ENCODE measurements at regions not wholly inside any gene's neighbourhood (a gene's known extent, or its start where the extent isn't known, plus 50 kb on each side); places are given as distances from the start of the nearest gene placed in this dataset.
"Not testable (repeated sequence)": the region's sequence is repeated elsewhere in the genome, so short reads cannot be mapped to it uniquely, and the experiment has no call there.

DNA sequence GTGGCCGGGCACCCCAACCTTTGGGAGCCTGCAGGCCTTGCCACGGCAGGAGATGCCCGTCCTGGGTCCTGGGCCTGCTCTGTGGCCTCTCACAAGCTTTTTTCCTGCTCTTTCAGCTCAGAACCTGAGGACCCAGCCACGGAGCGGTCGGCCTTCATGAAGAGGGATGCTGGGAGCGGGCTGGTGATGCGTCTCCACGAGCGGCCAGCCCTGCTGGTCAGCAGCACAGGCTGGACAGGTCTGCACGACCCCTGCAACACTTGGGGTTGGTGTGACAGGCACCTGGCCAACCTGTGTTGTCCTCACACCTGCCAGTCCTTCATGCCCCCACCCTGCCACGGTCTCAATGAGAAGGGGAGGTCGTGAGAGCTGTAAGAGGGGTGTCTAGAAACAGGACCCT, 170.0 kb downstream of the ADRA2C start:
- intact Hi-C loops (cut with micrococcal nuclease; ENCODE audit: unreplicated experiment): no loop called here
- ChIA-PET CTCF (ENCODE audit: unreplicated experiment) (no interaction called here), POLR2A (no interaction called here)
- H4K20me1 ChIP-seq (ENCODE audit: insufficient read depth, low read length): no peaks in the 10 kb centered on the region
- H3K9me2 ChIP-seq (ENCODE audit: insufficient read depth, low read length): no peaks in the 10 kb centered on the region
- H3K9me3 ChIP-seq (ENCODE audit: low read length): no peaks in the 10 kb centered on the region
- H3K4me3 ChIP-seq (ENCODE audit: low read depth, low read length, poor library complexity, severe bottlenecking): no peak overlapping the region
- no peak overlapping the region for H3K4me2 ChIP-seq (ENCODE audit: low read length)
- H3K36me3 ChIP-seq (ENCODE audit: insufficient read depth, low read length): no peaks in the 10 kb centered on the region
- TF ChIP-seq EZH2phosphoT487 (IDR thresholded peaks at IDR 0.05; ENCODE audit: borderline replicate concordance, low read depth, low read length) (no peak), CTCF (conservative IDR thresholded peaks at IDR 0.05; ENCODE audit: low read length) (no peak)
- H2AFZ ChIP-seq (ENCODE audit: low read length): no peak overlapping the region
- no peak for DNase-seq (ENCODE audit: low spot score)
- BruUV-seq (replicated peaks): no TSS peak
- H3K27ac ChIP-seq (ENCODE audit: low read depth, low read length, poor library complexity, severe bottlenecking): no peak overlapping the region
- H3K4me1 ChIP-seq (ENCODE audit: insufficient read depth, low read length, poor library complexity, severe bottlenecking): no peaks in the 10 kb centered on the region
- H3K79me2 ChIP-seq (ENCODE audit: insufficient read depth, low read depth, low read length): no peaks in the 10 kb centered on the region

GRCh38 chr4:3937849-3938562, 171.8 kb downstream of the ADRA2C start:
- H3K4me3 ChIP-seq (ENCODE audit: low read depth, low read length, poor library complexity, severe bottlenecking); CTCF ChIA-PET (ENCODE audit: unreplicated experiment); BruUV-seq (replicated peaks); H4K20me1 ChIP-seq (ENCODE audit: insufficient read depth, low read length); H3K4me2 ChIP-seq (ENCODE audit: low read length); POLR2A ChIA-PET; H2AFZ ChIP-seq (ENCODE audit: low read length); H3K9me3 ChIP-seq (ENCODE audit: low read length); H3K36me3 ChIP-seq (ENCODE audit: insufficient read depth, low read length); H3K79me2 ChIP-seq (ENCODE audit: insufficient read depth, low read depth, low read length); H3K9me2 ChIP-seq (ENCODE audit: insufficient read depth, low read length); intact Hi-C loops (cut with micrococcal nuclease; ENCODE audit: unreplicated experiment); H3K27ac ChIP-seq (ENCODE audit: low read depth, low read length, poor library complexity, severe bottlenecking); DNase-seq (ENCODE audit: low spot score): not testable (repeated sequence)
- peaks cover 11% of the 10 kb centered on the region for H3K4me1 ChIP-seq (ENCODE audit: insufficient read depth, low read length, poor library complexity, severe bottlenecking)

- H4K20me1 ChIP-seq (ENCODE audit: insufficient read depth, low read length); POLR2A ChIA-PET; H2AFZ ChIP-seq (ENCODE audit: low read length); H3K9me3 ChIP-seq (ENCODE audit: low read length); CTCF ChIA-PET (ENCODE audit: unreplicated experiment); H3K27ac ChIP-seq (ENCODE audit: low read depth, low read length, poor library complexity, severe bottlenecking); H3K36me3 ChIP-seq (ENCODE audit: insufficient read depth, low read length); BruUV-seq (replicated peaks); H3K4me3 ChIP-seq (ENCODE audit: low read depth, low read length, poor library complexity, severe bottlenecking); H3K79me2 ChIP-seq (ENCODE audit: insufficient read depth, low read depth, low read length); H3K9me2 ChIP-seq (ENCODE audit: insufficient read depth, low read length); intact Hi-C loops (cut with micrococcal nuclease; ENCODE audit: unreplicated experiment); H3K4me2 ChIP-seq (ENCODE audit: low read length): not testable (repeated sequence)
- peak; percentile 29 for DNase-seq (ENCODE audit: low spot score)
- H3K4me1 ChIP-seq (ENCODE audit: insufficient read depth, low read length, poor library complexity, severe bottlenecking): peaks cover 12% of the 10 kb centered on the region
Measured at GRCh38 chr4:3938676-3939075, 172.5 kb downstream of the ADRA2C start.

DNA sequence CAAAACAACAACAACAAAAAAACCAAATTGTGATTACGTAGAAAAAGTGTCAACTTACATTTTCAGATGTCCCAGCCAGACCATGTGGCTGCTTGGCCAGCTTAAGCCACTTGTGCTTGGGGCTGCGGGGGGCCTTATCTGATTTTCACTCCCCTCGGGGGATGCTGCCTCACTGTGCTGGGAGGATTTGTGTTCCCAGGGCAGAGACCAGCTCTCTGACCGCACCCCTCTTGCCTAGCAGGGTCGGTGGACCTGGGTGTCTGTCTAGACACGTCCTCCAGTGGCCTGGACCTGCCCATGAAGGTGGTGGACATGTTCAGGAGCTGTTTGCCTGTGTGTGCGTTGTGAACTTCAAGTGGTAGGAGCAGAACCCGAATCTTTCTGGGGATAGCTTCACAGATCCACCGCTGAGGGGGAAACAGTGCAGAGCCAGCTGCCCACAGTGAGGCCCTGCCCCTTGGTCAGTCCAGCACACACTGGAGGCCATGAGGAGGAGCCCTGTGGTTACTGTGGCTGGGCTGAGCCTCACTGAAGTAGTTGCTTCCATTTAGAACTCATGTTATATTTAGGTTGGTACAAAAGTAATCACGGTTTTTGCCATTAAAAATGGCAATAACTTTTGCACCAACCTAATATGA, 173.9 kb downstream of the ADRA2C start:
- H3K4me2 ChIP-seq (ENCODE audit: low read length); H3K79me2 ChIP-seq (ENCODE audit: insufficient read depth, low read depth, low read length); DNase-seq (ENCODE audit: low spot score); H3K4me3 ChIP-seq (ENCODE audit: low read depth, low read length, poor library complexity, severe bottlenecking); CTCF ChIA-PET (ENCODE audit: unreplicated experiment); H3K9me3 ChIP-seq (ENCODE audit: low read length); BruUV-seq (replicated peaks); H3K27ac ChIP-seq (ENCODE audit: low read depth, low read length, poor library complexity, severe bottlenecking); H4K20me1 ChIP-seq (ENCODE audit: insufficient read depth, low read length); H2AFZ ChIP-seq (ENCODE audit: low read length); H3K36me3 ChIP-seq (ENCODE audit: insufficient read depth, low read length); H3K9me2 ChIP-seq (ENCODE audit: insufficient read depth, low read length): not testable (repeated sequence)
- POLR2A ChIA-PET: interaction anchor here (0.7 kb wide), 1 partner anchor 62 kb away, joined by 3 read pairs; no protein-coding TSS in a partner anchor
- intact Hi-C loops (cut with micrococcal nuclease; ENCODE audit: unreplicated experiment): loop anchor here (10.0 kb wide), 1 partner anchor 45 kb away; no protein-coding TSS in a partner anchor
- peaks cover 12% of the 10 kb centered on the region for H3K4me1 ChIP-seq (ENCODE audit: insufficient read depth, low read length, poor library complexity, severe bottlenecking)

GRCh38 chr4:3941735-3942522, 175.7 kb downstream of the ADRA2C start:
- H4K20me1 ChIP-seq (ENCODE audit: insufficient read depth, low read length); BruUV-seq (replicated peaks); CTCF ChIA-PET (ENCODE audit: unreplicated experiment); H3K27ac ChIP-seq (ENCODE audit: low read depth, low read length, poor library complexity, severe bottlenecking); DNase-seq (ENCODE audit: low spot score); POLR2A ChIA-PET; H3K79me2 ChIP-seq (ENCODE audit: insufficient read depth, low read depth, low read length); H3K9me3 ChIP-seq (ENCODE audit: low read length); H3K4me3 ChIP-seq (ENCODE audit: low read depth, low read length, poor library complexity, severe bottlenecking); H3K36me3 ChIP-seq (ENCODE audit: insufficient read depth, low read length); H3K9me2 ChIP-seq (ENCODE audit: insufficient read depth, low read length); H3K4me2 ChIP-seq (ENCODE audit: low read length); H2AFZ ChIP-seq (ENCODE audit: low read length): not testable (repeated sequence)
- intact Hi-C loops (cut with micrococcal nuclease; ENCODE audit: unreplicated experiment): loop anchor here (10.0 kb wide), 1 partner anchor 47 kb away; no protein-coding TSS in a partner anchor
- H3K4me1 ChIP-seq (ENCODE audit: insufficient read depth, low read length, poor library complexity, severe bottlenecking): peaks cover 12% of the 10 kb centered on the region

Data from OCI-LY7 (cell line).